Pancreas (tissue), 10 donors: ENCODE measurements at regions not wholly inside any gene's neighbourhood (a gene's known extent, or its start where the extent isn't known, plus 50 kb on each side); places are given as distances from the start of the nearest gene placed in this dataset.

Experiments
- ATAC-seq, 4 donors: fragments of 200-7000 bp; cut with Tn5 transposase; one replicate each; pipeline versions ENCODE4 v1.8.0 to v1.9.1; 2020; ENCODE audit warnings: mild to moderate bottlenecking in 4 of 4, moderate library complexity in 4 of 4
- DNase-seq, 6 donors: peaks; one replicate each; pipeline ENCODE4 v3.0.0-alpha.2; 2020
- FAIRE-seq: peaks from 2 replicates; lab custom pipeline; 2012; peaks lifted over from hg19 to GRCh38; lab: Jason Lieb, UNC
- H3K27ac ChIP-seq, 4 donors: fragments of 200-600 bp; sonication (generic); 1 replicate in 3 of 4; 2 replicates in 1 of 4; pipeline versions ENCODE4 v1.5.0 to v1.8.0; 2020
- H3K27me3 ChIP-seq, 4 donors: fragments of 200-600 bp; one replicate each; pipeline ENCODE4 v1.8.0; 2021
- H3K36me3 ChIP-seq, 3 donors: fragments of 200-600 bp; sonication (generic) in 1 of 3; one replicate each; pipeline versions ENCODE4 v1.5.0 to v1.8.0; 2020 to 2021
- H3K4me1 ChIP-seq, 3 donors: fragments of 200-600 bp; one replicate each; pipeline ENCODE4 v1.8.0; 2021
- H3K4me3 ChIP-seq, 4 donors: fragments of 200-600 bp; sonication (generic) in 2 of 4; one replicate each; pipeline versions ENCODE4 v1.5.0 to v1.8.0; 2020 to 2021
- H3K9me3 ChIP-seq, 4 donors: fragments of 200-600 bp; one replicate each; pipeline ENCODE4 v1.8.0; 2021
- CTCF ChIP-seq, 4 donors: fragments of 200-600 bp; sonication (generic) in 3 of 4; IDR thresholded peaks; one replicate each; pipeline versions ENCODE4 v1.5.0 to v1.8.0; 2021; ENCODE audit warnings: antibody characterized with exemption in 4 of 4
- WGBS, 2 donors: extraction: QIAGEN DNeasy Blood & Tissue Kit; methylation state at CpG; one replicate each; pipeline ENCODE4 v1.1.7; 2013; 5-methylcytosine and 5-hydroxymethylcytosine counted together
- intact Hi-C, 3 donors: fragments of 100-400 bp; cut with DNase I; formaldehyde crosslinking; loops; one replicate each; pipeline versions ENCODE4 v1.11.1 to v1.14.2; 2022
- donor health status: healthy with polysubstance abuse.
- donor health status: DM: no; HTN: no; CAD: no; lungs with moderate emphysema.
- donor health status: DM: no; HTN: no; CAD: no.
- donor health status: control.
- donor health status: control.
- donor health status: Bipolar disorder and iron deficiency.
- donor health status: DM: yes; HTN: yes; CAD: no.
- donor health status: DM: no; HTN: no; CAD: no.
- donor health status: DM: no; HTN: no; CAD: no.
- donor health status: DM: yes; HTN: yes; CAD: no.

GRCh38 chr18:70636991-70637390 is 348.1 kb downstream of the SOCS6 start:
- Histone ChIP-seq H3K4me3 (no peak overlapping the region), H3K27me3 (no peaks in the 10 kb centered on the region), H3K4me1 (no peaks in the 10 kb centered on the region), H3K36me3 (no peaks in the 10 kb centered on the region), H3K27ac (no peak overlapping the region), H3K9me3 (no peaks in the 10 kb centered on the region)
- 60 to 74% methylated on average over 1 of the region's 1 CpG for WGBS, 2 donors
- FAIRE-seq = no peak
- no peak for TF ChIP-seq CTCF (IDR thresholded peaks at IDR 0.05)
- ATAC-seq = no peak
- intact Hi-C loops = no loop called here
- no peak for DNase-seq

GRCh38 chr18:70634576-70635147 is 345.8 kb downstream of the SOCS6 start:
- no peak for FAIRE-seq
- ATAC-seq = no peak
- 41 to 51% methylated on average over 3 of the region's 3 CpGs for WGBS, 2 donors
- intact Hi-C loops = no loop called here
- no peak for TF ChIP-seq CTCF (IDR thresholded peaks at IDR 0.05)
- DNase-seq = no peak
- Histone ChIP-seq H3K27me3 (no peaks in the 10 kb centered on the region), H3K4me1 (no peaks in the 10 kb centered on the region), H3K36me3 (no peaks in the 10 kb centered on the region), H3K27ac (no peak overlapping the region), H3K4me3 (no peak overlapping the region), H3K9me3 (no peaks in the 10 kb centered on the region)

GRCh38 chr18:70627182-70627802 is 338.4 kb downstream of the SOCS6 start:
- no peak for TF ChIP-seq CTCF (IDR thresholded peaks at IDR 0.05)
- no peak for DNase-seq
- intact Hi-C loops = no loop called here
- ATAC-seq = no peak
- WGBS, 2 donors = 15 to 30% methylated on average over 4 of the region's 4 CpGs
- no peak for FAIRE-seq
- Histone ChIP-seq H3K36me3 (no peaks in the 10 kb centered on the region), H3K9me3 (no peaks in the 10 kb centered on the region), H3K27me3 (no peaks in the 10 kb centered on the region), H3K4me1 (no peaks in the 10 kb centered on the region), H3K4me3 (no peak overlapping the region), H3K27ac (no peak overlapping the region)

- DNase-seq (no peak), ATAC-seq (no peak), FAIRE-seq (no peak)
- TF ChIP-seq CTCF (IDR thresholded peaks at IDR 0.05) = no peak
- H3K27ac ChIP-seq = no peak overlapping the region
- no peaks in the 10 kb centered on the region for H3K9me3 ChIP-seq
- H3K36me3 ChIP-seq = no peaks in the 10 kb centered on the region
- no peak overlapping the region for H3K4me3 ChIP-seq
- no peaks in the 10 kb centered on the region for H3K27me3 ChIP-seq
- 64 to 77% methylated on average over 9 of the region's 9 CpGs for WGBS, 2 donors
- intact Hi-C loops = no loop called here
- H3K4me1 ChIP-seq = no peaks in the 10 kb centered on the region
Observed at GRCh38 chr18:70622622-70623419, 334.0 kb downstream of the SOCS6 start.

- intact Hi-C loops = no loop called here
- FAIRE-seq (no peak), ATAC-seq (no peak), DNase-seq (no peak)
- Histone ChIP-seq H3K9me3 (no peaks in the 10 kb centered on the region), H3K4me1 (no peaks in the 10 kb centered on the region), H3K27me3 (no peaks in the 10 kb centered on the region), H3K27ac (no peak overlapping the region), H3K36me3 (no peaks in the 10 kb centered on the region), H3K4me3 (no peak overlapping the region)
- no peak for TF ChIP-seq CTCF (IDR thresholded peaks at IDR 0.05)
- WGBS, 2 donors = 14 to 33% methylated on average over 4 of the region's 4 CpGs
Observed at GRCh38 chr18:70621710-70622109, 332.9 kb downstream of the SOCS6 start.
